ENCODE measurements at regions not wholly inside any gene's neighbourhood (a gene's known extent, or its start where the extent isn't known, plus 50 kb on each side); places are given as distances from the start of the nearest gene placed in this dataset.
A peak's percentile ranks its signal among the peaks of the same experiment; 100 is the strongest.
"Not testable (repeated sequence)": the region's sequence is repeated elsewhere in the genome, so short reads cannot be mapped to it uniquely, and the experiment has no call there.

GRCh38 chr17:22131740-22132139, 439.4 kb downstream of the KCNJ18 start:
- no peak for DNase-seq

GRCh38 chr17:22138861-22139469, 446.6 kb downstream of the KCNJ18 start:
- no peak for DNase-seq

GRCh38 chr17:22142091-22142490, 449.8 kb downstream of the KCNJ18 start:
- DNase-seq: no peak

GRCh38 chr17:22145605-22146178, 453.4 kb downstream of the KCNJ18 start:
- DNase-seq: no peak

GRCh38 chr17:22158364-22158763, 466.0 kb downstream of the KCNJ18 start:
- no peak for DNase-seq

- DNase-seq: no peak
Observed at GRCh38 chr17:22161376-22161775, 469.1 kb downstream of the KCNJ18 start.

- DNase-seq: no peak
Observed at GRCh38 chr17:22171631-22172030, 479.3 kb downstream of the KCNJ18 start.

GRCh38 chr17:22193113-22193512, 500.8 kb downstream of the KCNJ18 start:
- no peak for DNase-seq

- DNase-seq: not testable (repeated sequence)
Observed at GRCh38 chr17:22200187-22200586, 507.9 kb downstream of the KCNJ18 start.

- DNase-seq: no peak
Observed at GRCh38 chr17:22202702-22203101, 510.4 kb downstream of the KCNJ18 start.

- DNase-seq: no peak
Observed at GRCh38 chr17:22203208-22203715, 510.9 kb downstream of the KCNJ18 start.

- DNase-seq: not testable (repeated sequence)
Observed at GRCh38 chr17:22204076-22204475, 511.8 kb downstream of the KCNJ18 start.

- DNase-seq: not testable (repeated sequence)
Observed at GRCh38 chr17:22210212-22210611, 517.9 kb downstream of the KCNJ18 start.

GRCh38 chr17:22213169-22213568, 520.8 kb downstream of the KCNJ18 start:
- DNase-seq: not testable (repeated sequence)

GRCh38 chr17:22217135-22217534, 524.8 kb downstream of the KCNJ18 start:
- DNase-seq: no peak

- DNase-seq: no peak
Observed at GRCh38 chr17:22221344-22221743, 529.0 kb downstream of the KCNJ18 start.

- DNase-seq: peak in 1 of 56 donors; percentile 14
Observed at GRCh38 chr17:22226477-22226876, 534.2 kb downstream of the KCNJ18 start.

GRCh38 chr17:22226932-22227331, 534.6 kb downstream of the KCNJ18 start:
- not testable (repeated sequence) for DNase-seq

GRCh38 chr17:22227699-22228553, 535.6 kb downstream of the KCNJ18 start:
- DNase-seq: not testable (repeated sequence)

GRCh38 chr17:22229821-22230220, 537.5 kb downstream of the KCNJ18 start:
- not testable (repeated sequence) for DNase-seq

GRCh38 chr17:22233382-22233781, 541.1 kb downstream of the KCNJ18 start:
- no peak for DNase-seq

- DNase-seq: no peak
Observed at GRCh38 chr17:22242472-22242871, 550.1 kb downstream of the KCNJ18 start.

Data from amygdala (tissue), 56 donors.